Bronchial epithelial cell (primary cell): ENCODE measurements at regions not wholly inside any gene's neighbourhood (a gene's known extent, or its start where the extent isn't known, plus 50 kb on each side); places are given as distances from the start of the nearest gene placed in this dataset.

ENCODE experiments used
- DNase-seq: peaks from one replicate; pipeline ENCODE4 v3.0.0-alpha.2; 2010; ENCODE audit warnings: low read depth
- FAIRE-seq: peaks from 2 replicates; lab custom pipeline; 2011; peaks lifted over from hg19 to GRCh38; lab: Jason Lieb, UNC
- H3K27me3 ChIP-seq: 2 replicates; pipeline ENCODE4 v1.5.1; 2011; ENCODE audit warnings: low read length; ENCODE audit not compliant: control insufficient read depth, insufficient read depth
- H3K36me3 ChIP-seq: 2 replicates; pipeline ENCODE4 v1.5.1; 2011; ENCODE audit warnings: low read length; ENCODE audit not compliant: control insufficient read depth, insufficient read depth
- H3K4me3 ChIP-seq: 2 replicates; pipeline ENCODE4 v1.5.1; 2011; ENCODE audit warnings: mild to moderate bottlenecking, low read depth, low read length, control low read depth
- CTCF ChIP-seq: IDR thresholded peaks from 2 replicates; pipeline ENCODE4 v1.5.1; 2011; ENCODE audit warnings: mild to moderate bottlenecking, moderate library complexity, low read length, control low read depth, inconsistent platforms; ENCODE audit not compliant: insufficient read depth, severe bottlenecking

GRCh38 chr18:51957001-51957400, 383.0 kb upstream of the DCC start:
- FAIRE-seq, result no peak
- H3K4me3 ChIP-seq, result no peak overlapping the region
- no peaks in the 10 kb centered on the region for H3K36me3 ChIP-seq
- DNase-seq, result no peak
- no peaks in the 10 kb centered on the region for H3K27me3 ChIP-seq
- TF ChIP-seq CTCF, result no peak

GRCh38 chr18:51980101-51980500, 359.9 kb upstream of the DCC start:
- H3K4me3 ChIP-seq, result no peak overlapping the region
- H3K36me3 ChIP-seq, result no peaks in the 10 kb centered on the region
- FAIRE-seq (no peak), DNase-seq (no peak)
- no peak for TF ChIP-seq CTCF
- no peaks in the 10 kb centered on the region for H3K27me3 ChIP-seq

GRCh38 chr18:51988277-51988676, 351.7 kb upstream of the DCC start:
- Histone ChIP-seq H3K36me3 (no peaks in the 10 kb centered on the region), H3K4me3 (no peak overlapping the region), H3K27me3 (no peaks in the 10 kb centered on the region)
- TF ChIP-seq CTCF, result no peak
- FAIRE-seq (no peak), DNase-seq (no peak)

- no peak for TF ChIP-seq CTCF
Observed at GRCh38 chr18:51997129-51997528, 342.9 kb upstream of the DCC start.

GRCh38 chr18:51998066-51998465, 341.9 kb upstream of the DCC start:
- DNase-seq (no peak), FAIRE-seq (no peak)
- no peak for TF ChIP-seq CTCF
- H3K27me3 ChIP-seq, result no peaks in the 10 kb centered on the region
- no peaks in the 10 kb centered on the region for H3K36me3 ChIP-seq
- H3K4me3 ChIP-seq, result no peak overlapping the region

More at GRCh38 chr18:51997129-51997528, 342.9 kb upstream of the DCC start:
- Histone ChIP-seq H3K4me3 (no peak overlapping the region), H3K27me3 (no peaks in the 10 kb centered on the region), H3K36me3 (no peaks in the 10 kb centered on the region)
- no peak for FAIRE-seq
- no peak for DNase-seq

GRCh38 chr18:51998711-51999110, 341.3 kb upstream of the DCC start:
- DNase-seq, result no peak
- no peak for TF ChIP-seq CTCF
- no peak overlapping the region for H3K4me3 ChIP-seq
- H3K36me3 ChIP-seq, result no peaks in the 10 kb centered on the region
- FAIRE-seq, result no peak
- H3K27me3 ChIP-seq, result no peaks in the 10 kb centered on the region
